GM12878 (cell line): ENCODE measurements at regions not wholly inside any gene's neighbourhood (a gene's known extent, or its start where the extent isn't known, plus 50 kb on each side); places are given as distances from the start of the nearest gene placed in this dataset.
"Not testable (repeated sequence)": the region's sequence is repeated elsewhere in the genome, so short reads cannot be mapped to it uniquely, and the experiment has no call there.

ENCODE experiments used
- ATAC-seq: fragments of 200-7000 bp; cut with Tn5 transposase; 3 replicates; pipeline ENCODE4 v1.9.1; 2020; ENCODE audit warnings: mild to moderate bottlenecking, moderate library complexity
- BruUV-seq: library from RNA; stranded (reverse); fragments of 400-500 nt; replicated peaks from 2 replicates; lab custom pipeline; 2021; lab: Mats Ljungman, UMichigan
- CTCF ChIA-PET: fragments of 300-600 bp; sonication (Branson Sonifier 250); formaldehyde crosslinking; extraction: SDS; loops from one replicate; lab custom pipeline; 2021; ENCODE audit warnings: inconsistent platforms; lab: Yijun Ruan, JAX
- POLR2A ChIA-PET: fragments of 350-600 bp; formaldehyde crosslinking; extraction: SDS; loops from one replicate; lab custom pipeline; 2021; ENCODE audit warnings: inconsistent platforms; lab: Charles Lee
- RAD21 ChIA-PET: fragments of 300-600 bp; sonication (Branson Sonifier 250); formaldehyde crosslinking; loops from one replicate; lab custom pipeline; 2023; ENCODE audit warnings: antibody characterized with exemption; ENCODE audit not compliant: unreplicated experiment; lab: Charles Lee
- SMC1A ChIA-PET: fragments of 300-600 bp; sonication (Branson Sonifier 250); formaldehyde crosslinking; loops from one replicate; lab custom pipeline; 2023; ENCODE audit not compliant: unreplicated experiment, uncharacterized antibody; lab: Charles Lee
- DNase-seq: peaks from one replicate; pipeline ENCODE4 v3.0.0-alpha.2; 2011; ENCODE audit warnings: low read depth, low spot score
- FAIRE-seq: peaks from 3 replicates; lab custom pipeline; 2011; peaks lifted over from hg19 to GRCh38; lab: Jason Lieb, UNC
- H2AFZ ChIP-seq: 2 replicates; pipeline ENCODE4 v1.6.0; 2011; ENCODE audit warnings: low read depth, low read length, control low read depth; ENCODE audit not compliant: control insufficient read depth
- H3K27ac ChIP-seq: 2 replicates; pipeline ENCODE4 v1.5.1; 2011; ENCODE audit warnings: control low read depth; ENCODE audit not compliant: control insufficient read depth, insufficient read depth
- H3K27me3 ChIP-seq, 2 experiments: replicated peaks in 1 of 2; 2 replicates each; pipeline versions ENCODE4 v1.6.0 to v1.6.1; 2011; ENCODE audit warnings: low read length in 1 of 2; ENCODE audit not compliant: control insufficient read depth in 2 of 2, insufficient read depth in 2 of 2
- H3K36me3 ChIP-seq, 2 experiments: 2 replicates each; pipeline ENCODE4 v1.5.1; 2011; ENCODE audit warnings: low read length in 1 of 2; ENCODE audit not compliant: control insufficient read depth in 2 of 2, insufficient read depth in 2 of 2
- H3K4me1 ChIP-seq: 2 replicates; pipeline ENCODE4 v1.6.1; 2011; ENCODE audit warnings: mild to moderate bottlenecking, low read length, moderate library complexity, mixed read lengths; ENCODE audit not compliant: control insufficient read depth, insufficient read depth
- H3K4me2 ChIP-seq: 2 replicates; pipeline ENCODE4 v1.6.0; 2011; ENCODE audit warnings: control low read depth; ENCODE audit not compliant: control insufficient read depth, insufficient read depth
- H3K4me3 ChIP-seq: fragments of 200-600 bp; sonication (generic); 2 replicates; pipeline ENCODE4 v1.5.1; 2016
- H3K79me2 ChIP-seq: 2 replicates; pipeline ENCODE4 v1.6.0; 2011; ENCODE audit warnings: low read length; ENCODE audit not compliant: control insufficient read depth, insufficient read depth
- H3K9ac ChIP-seq: 2 replicates; pipeline ENCODE4 v1.8.0; 2011; ENCODE audit warnings: low read length, control low read depth, mixed read lengths; ENCODE audit not compliant: control insufficient read depth, insufficient read depth
- H3K9me3 ChIP-seq: replicated peaks from 3 replicates; pipeline ENCODE4 v1.5.1; 2011; ENCODE audit warnings: mild to moderate bottlenecking, low read length; ENCODE audit not compliant: control insufficient read depth, insufficient read depth
- H4K20me1 ChIP-seq: 2 replicates; pipeline ENCODE4 v1.6.0; 2011; ENCODE audit not compliant: control insufficient read depth, insufficient read depth
- WGBS: methylation state at CpG from one replicate; pipeline ENCODE4 v1.1.6; 2016; ENCODE audit warnings: low lambda C conversion rate; ENCODE audit not compliant: insufficient replicate concordance, insufficient coverage; ENCODE audit errors: missing lambda C conversion rate; 5-methylcytosine and 5-hydroxymethylcytosine counted together
- in situ Hi-C: fragments of 300-500 bp; cut with MboI; formaldehyde crosslinking; loops from 9 replicates; pipeline ENCODE4 v1.14.3; 2018; ENCODE audit warnings: mixed read lengths
- intact Hi-C: fragments of 100-400 bp; cut with micrococcal nuclease; formaldehyde crosslinking; loops from one replicate; pipeline ENCODE4 v1.14.2; 2022; ENCODE audit not compliant: unreplicated experiment

DNA sequence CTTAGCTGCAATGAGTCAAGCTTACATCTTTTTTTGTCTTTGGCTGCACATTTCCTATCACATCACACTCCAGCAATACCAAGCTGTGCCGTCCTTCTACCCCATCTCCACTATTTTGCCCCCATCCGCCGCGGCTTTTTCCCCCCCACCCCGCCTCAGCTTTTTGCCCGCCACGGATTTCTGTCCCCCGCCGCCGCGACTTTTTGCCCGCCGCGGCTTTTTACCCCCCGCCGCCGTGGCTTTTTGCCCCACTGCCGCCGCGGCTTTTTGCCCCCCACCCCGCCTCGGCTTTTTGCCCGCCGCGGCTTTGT, 2785.4 kb downstream of the RPIA start:
- H3K4me2 ChIP-seq, H3K4me3 ChIP-seq, POLR2A ChIA-PET, ATAC-seq, FAIRE-seq, H3K4me1 ChIP-seq, CTCF ChIA-PET, H2AFZ ChIP-seq, H3K27me3 ChIP-seq, BruUV-seq, H4K20me1 ChIP-seq, in situ Hi-C loops, SMC1A ChIA-PET, RAD21 ChIA-PET, intact Hi-C loops, H3K9me3 ChIP-seq, DNase-seq, H3K9ac ChIP-seq, H3K36me3 ChIP-seq, H3K79me2 ChIP-seq, H3K27ac ChIP-seq: not testable (repeated sequence)
- WGBS, result 31% methylated on average over 11 of the region's 25 CpGs

GRCh38 chr2:91477291-91477690, 2785.8 kb downstream of the RPIA start:
- SMC1A ChIA-PET, H3K4me1 ChIP-seq, H4K20me1 ChIP-seq, in situ Hi-C loops, H3K27me3 ChIP-seq, intact Hi-C loops, RAD21 ChIA-PET, H3K36me3 ChIP-seq, H3K4me3 ChIP-seq, FAIRE-seq, H3K27ac ChIP-seq, H3K9me3 ChIP-seq, ATAC-seq, H2AFZ ChIP-seq, DNase-seq, H3K79me2 ChIP-seq, CTCF ChIA-PET, BruUV-seq, H3K9ac ChIP-seq, H3K4me2 ChIP-seq, POLR2A ChIA-PET: not testable (repeated sequence)
- WGBS, result 15% methylated on average over 35 of the region's 51 CpGs
